T-cell (primary cell): ENCODE measurements at regions not wholly inside any gene's neighbourhood (a gene's known extent, or its start where the extent isn't known, plus 50 kb on each side); places are given as distances from the start of the nearest gene placed in this dataset.
"Not testable (repeated sequence)": the region's sequence is repeated elsewhere in the genome, so short reads cannot be mapped to it uniquely, and the experiment has no call there.

Experiments
- ATAC-seq, 4 experiments: fragments of 200-7000 bp in 3 of 4; fragments of 150-1000 bp in 1 of 4; cut with Tn5 transposase; replicated peaks in 1 of 4; 1 replicate in 3 of 4; 2 replicates in 1 of 4; pipeline ENCODE4 v1.10.0; 2021; ENCODE audit warnings: moderate library complexity in 3 of 4, mild to moderate bottlenecking in 2 of 4, moderate number of reproducible peaks in 1 of 4
- CTCF ChIA-PET, 2 donors: fragments of 300-600 bp; sonication (Branson Sonifier 250); formaldehyde crosslinking; loops; one replicate each; lab custom pipeline; 2022; ENCODE audit warnings: antibody characterized with exemption in 2 of 2; lab: Charles Lee
- POLR2A ChIA-PET, 2 donors: fragments of 300-600 bp; sonication (Branson Sonifier 250); formaldehyde crosslinking; loops; one replicate each; lab custom pipeline; 2022; ENCODE audit warnings: antibody characterized with exemption in 2 of 2; lab: Charles Lee
- DNase-seq, 35 experiments: peaks; one replicate each; pipeline versions ENCODE4 v3.0.0 to v3.0.0-alpha.2; 2013 to 2023
- H3K27ac ChIP-seq: one replicate; pipeline ENCODE4 v1.5.1; 2013; ENCODE audit warnings: low read length
- H3K27me3 ChIP-seq, 2 experiments: replicated peaks in 1 of 2; 1 replicate in 1 of 2; 2 replicates in 1 of 2; pipeline versions ENCODE4 v1.6.1 to v1.7.0; 2013; ENCODE audit warnings: low read length in 1 of 2, mixed read lengths in 1 of 2; ENCODE audit not compliant: control insufficient read depth in 2 of 2, insufficient read depth in 2 of 2; ENCODE audit errors: extremely low read depth in 1 of 2
- H3K36me3 ChIP-seq, 2 donors: 1 replicate in 1 of 2; 2 replicates in 1 of 2; pipeline versions ENCODE4 v1.6.1 to v1.7.0; 2013; ENCODE audit warnings: low read length in 1 of 2; ENCODE audit not compliant: control insufficient read depth in 2 of 2, insufficient read depth in 1 of 2; ENCODE audit errors: extremely low read depth in 1 of 2
- H3K4me1 ChIP-seq, 2 experiments: 1 replicate in 1 of 2; 2 replicates in 1 of 2; pipeline versions ENCODE4 v1.6.1 to v1.7.0; 2013; ENCODE audit warnings: low read length in 2 of 2, mixed read lengths in 1 of 2; ENCODE audit not compliant: insufficient read depth in 2 of 2, control insufficient read depth in 1 of 2; ENCODE audit errors: extremely low read depth in 1 of 2
- H3K4me3 ChIP-seq, 2 donors: 1 replicate in 1 of 2; 2 replicates in 1 of 2; pipeline versions ENCODE4 v1.5.1 to v1.7.0; 2013; ENCODE audit warnings: mild to moderate bottlenecking in 2 of 2, low read length in 1 of 2, moderate library complexity in 1 of 2; ENCODE audit not compliant: control insufficient read depth in 1 of 2; ENCODE audit errors: extremely low read depth in 1 of 2
- H3K9me3 ChIP-seq: 2 replicates; pipeline ENCODE4 v1.7.0; 2013
- H3K27ac Mint-ChIP-seq, 2 donors: one replicate each; pipeline ENCODE4 v1.8.0; 2020 to 2021; ENCODE audit warnings: mild to moderate bottlenecking in 2 of 2, mixed read lengths in 2 of 2
- H3K27me3 Mint-ChIP-seq, 2 donors: one replicate each; pipeline ENCODE4 v1.8.0; 2021 to 2022; ENCODE audit warnings: mixed read lengths in 2 of 2
- H3K36me3 Mint-ChIP-seq: one replicate; pipeline ENCODE4 v1.8.0; 2021; ENCODE audit warnings: mixed read lengths
- H3K4me1 Mint-ChIP-seq, 3 donors: one replicate each; pipeline ENCODE4 v1.8.0; 2020 to 2022; ENCODE audit warnings: mixed read lengths in 3 of 3, mild to moderate bottlenecking in 1 of 3
- H3K4me3 Mint-ChIP-seq, 3 donors: one replicate each; pipeline ENCODE4 v1.8.0; 2020 to 2022; ENCODE audit warnings: mild to moderate bottlenecking in 3 of 3, mixed read lengths in 3 of 3, moderate library complexity in 3 of 3
- H3K9me3 Mint-ChIP-seq, 3 donors: one replicate each; pipeline ENCODE4 v1.8.0; 2020 to 2022; ENCODE audit warnings: mixed read lengths in 3 of 3
- WGBS: methylation state at CpG from one replicate; pipeline ENCODE4 v1.1.5; 2013; ENCODE audit warnings: missing lambda C conversion rate; ENCODE audit not compliant: insufficient coverage; 5-methylcytosine and 5-hydroxymethylcytosine counted together

DNA sequence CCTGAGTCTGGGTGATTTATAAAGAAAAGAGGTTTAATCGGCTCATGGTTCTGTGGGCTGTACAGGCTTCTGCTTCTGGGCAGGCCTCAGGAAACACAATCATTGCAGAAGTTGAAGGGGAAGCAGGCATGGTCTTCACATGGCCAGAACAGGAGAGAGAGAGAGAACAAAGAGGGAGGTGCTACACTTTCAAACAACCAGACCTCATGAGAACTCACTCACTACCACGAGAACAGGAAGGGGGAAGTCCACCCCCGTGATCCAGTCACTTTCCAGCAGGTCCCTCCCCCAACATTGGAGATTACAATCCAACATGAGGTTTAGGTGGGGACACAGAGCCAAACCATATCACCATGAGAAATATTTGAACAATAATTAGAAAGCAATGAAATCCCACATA lies 222.9 kb downstream of the FAM72C start:
- H3K27ac Mint-ChIP-seq: no peak overlapping the region
- no peak for DNase-seq
- Histone ChIP-seq H3K9me3 (no peaks in the 10 kb centered on the region), H3K27ac (no peak overlapping the region), H3K36me3 (no peaks in the 10 kb centered on the region), H3K27me3 (no peaks in the 10 kb centered on the region), H3K4me1 (no peaks in the 10 kb centered on the region), H3K4me3 (no peak overlapping the region)
- ChIA-PET POLR2A (no interaction called here), CTCF (no interaction called here)
- no CpG with 5 or more reads among the region's 3 CpGs for WGBS
- H3K27me3 Mint-ChIP-seq: no peaks in the 10 kb centered on the region
- no peak for ATAC-seq
- H3K4me3 Mint-ChIP-seq: no peak overlapping the region
- H3K4me1 Mint-ChIP-seq: peaks cover 0 to 6% (median 4%) of the 10 kb centered on the region in 3 donors
- H3K9me3 Mint-ChIP-seq: peaks cover 0 to 8% (median 3%) of the 10 kb centered on the region in 3 donors
- peaks cover 8% of the 10 kb centered on the region for H3K36me3 Mint-ChIP-seq

DNA sequence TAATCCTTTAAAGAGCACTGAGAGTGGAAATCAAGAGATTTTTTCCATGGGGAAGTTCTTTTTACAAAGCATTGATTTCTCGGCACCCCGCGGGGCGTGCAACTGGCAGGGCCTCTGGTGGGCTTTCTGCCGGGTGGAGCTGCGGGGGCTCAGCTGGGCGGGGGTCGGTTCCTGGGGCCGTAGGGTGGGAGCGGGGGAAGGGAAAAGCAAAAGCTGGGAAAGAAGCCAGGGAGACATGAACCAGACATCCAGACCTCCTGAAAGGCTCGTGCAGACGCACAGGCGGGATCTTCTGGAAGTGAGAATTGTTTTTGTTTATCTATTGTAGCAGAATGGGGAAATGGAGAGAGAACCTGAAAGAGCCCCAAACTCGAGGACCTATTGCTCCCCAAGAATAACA lies 235.2 kb downstream of the FAM72C start:
- no peak overlapping the region for H3K4me3 Mint-ChIP-seq
- Histone ChIP-seq H3K4me1 (no peaks in the 10 kb centered on the region), H3K9me3 (no peaks in the 10 kb centered on the region), H3K27me3 (peaks cover 2 to 18% of the 10 kb centered on the region in 2 experiments), H3K4me3 (no peak overlapping the region), H3K36me3 (no peaks in the 10 kb centered on the region), H3K27ac (no peak overlapping the region)
- H3K4me1 Mint-ChIP-seq: no peaks in the 10 kb centered on the region
- CTCF ChIA-PET: no interaction called here
- H3K9me3 Mint-ChIP-seq: no peaks in the 10 kb centered on the region
- 25% methylated on average over 8 of the region's 14 CpGs for WGBS
- DNase-seq: no peak
- POLR2A ChIA-PET: no interaction called here
- ATAC-seq: no peak
- H3K36me3 Mint-ChIP-seq: no peaks in the 10 kb centered on the region
- no peak overlapping the region for H3K27ac Mint-ChIP-seq
- peaks cover 0 to 48% of the 10 kb centered on the region in 2 donors for H3K27me3 Mint-ChIP-seq

DNA sequence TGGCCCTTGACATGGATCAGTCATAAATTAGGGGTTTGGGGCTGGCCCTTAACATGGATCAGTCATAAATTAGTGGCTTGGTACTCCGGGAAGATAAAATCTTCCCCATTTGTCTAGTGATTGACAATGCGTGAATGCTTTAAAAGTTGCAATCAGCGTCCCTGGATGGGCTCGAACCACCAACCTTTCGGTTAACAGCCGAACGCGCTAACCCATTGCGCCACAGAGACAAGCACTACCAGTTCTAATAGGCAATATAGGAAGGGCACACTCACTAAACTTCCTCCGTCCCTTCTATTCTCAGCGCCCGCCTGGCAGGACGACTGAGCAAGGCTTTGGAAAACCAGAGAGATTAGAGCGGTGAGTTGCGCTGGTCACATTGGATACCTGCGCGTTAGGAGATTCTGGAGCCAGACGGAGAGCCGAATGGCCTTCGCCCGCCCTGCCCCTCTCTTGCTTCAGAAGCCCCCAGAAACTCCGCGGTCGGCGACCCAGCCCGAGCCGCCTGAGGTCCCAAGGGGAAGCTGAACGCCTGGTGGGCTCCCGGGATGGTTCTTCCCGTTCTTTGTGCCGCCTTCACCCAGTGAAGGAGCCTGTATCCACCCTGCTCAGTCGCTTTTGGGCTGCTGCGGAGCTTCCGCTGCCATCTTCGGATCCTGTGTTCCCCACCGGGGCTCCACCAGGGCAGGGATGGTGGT lies 235.9 kb downstream of the FAM72C start:
- Mint-ChIP-seq H3K27me3 (peaks cover 0 to 54% of the 10 kb centered on the region in 2 donors), H3K4me3 (no peak overlapping the region), H3K9me3 (peaks cover 0 to 3% (median 0%) of the 10 kb centered on the region in 3 donors), H3K4me1 (no peaks in the 10 kb centered on the region), H3K27ac (no peak overlapping the region), H3K36me3 (no peaks in the 10 kb centered on the region)
- H3K9me3 ChIP-seq: no peaks in the 10 kb centered on the region
- H3K4me1 ChIP-seq: no peaks in the 10 kb centered on the region
- 10% methylated on average over 34 of the region's 36 CpGs for WGBS
- peak in 1 of 35 experiments; percentile 8 for DNase-seq
- H3K36me3 ChIP-seq: no peaks in the 10 kb centered on the region
- ATAC-seq: no peak
- POLR2A ChIA-PET: no interaction called here
- no peak overlapping the region for H3K4me3 ChIP-seq
- CTCF ChIA-PET: no interaction called here
- H3K27ac ChIP-seq: no peak overlapping the region
- H3K27me3 ChIP-seq: peaks cover 2 to 18% of the 10 kb centered on the region in 2 experiments

DNA sequence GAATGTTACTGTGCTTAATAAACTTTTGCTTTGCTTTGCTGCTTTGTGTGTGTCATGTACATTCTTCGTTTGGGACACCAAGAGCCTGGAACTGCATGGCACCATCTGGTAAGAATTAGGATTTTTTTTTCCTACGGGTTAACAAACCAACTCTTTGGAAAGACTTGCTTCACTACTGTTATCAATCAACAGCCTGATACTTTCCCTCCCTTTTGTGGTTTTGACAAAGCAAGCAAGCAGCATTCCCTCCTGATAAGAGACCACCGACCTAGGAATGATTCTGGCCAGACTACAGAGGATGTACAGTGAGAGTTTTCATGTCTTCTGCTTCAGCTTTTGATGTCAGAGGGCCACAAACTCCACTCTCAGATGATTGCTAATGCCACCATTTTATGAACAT lies 237.5 kb downstream of the FAM72C start:
- H3K4me3 Mint-ChIP-seq, H3K4me1 ChIP-seq, H3K9me3 Mint-ChIP-seq, H3K27ac ChIP-seq, POLR2A ChIA-PET, H3K36me3 ChIP-seq, DNase-seq, ATAC-seq, H3K4me1 Mint-ChIP-seq, H3K9me3 ChIP-seq, H3K27ac Mint-ChIP-seq, CTCF ChIA-PET, H3K36me3 Mint-ChIP-seq, H3K4me3 ChIP-seq: not testable (repeated sequence)
- H3K27me3 ChIP-seq: peaks cover 2 to 18% of the 10 kb centered on the region in 2 experiments
- peaks cover 0 to 58% of the 10 kb centered on the region in 2 donors for H3K27me3 Mint-ChIP-seq
- WGBS: no CpG with 5 or more reads among the region's 3 CpGs

DNA sequence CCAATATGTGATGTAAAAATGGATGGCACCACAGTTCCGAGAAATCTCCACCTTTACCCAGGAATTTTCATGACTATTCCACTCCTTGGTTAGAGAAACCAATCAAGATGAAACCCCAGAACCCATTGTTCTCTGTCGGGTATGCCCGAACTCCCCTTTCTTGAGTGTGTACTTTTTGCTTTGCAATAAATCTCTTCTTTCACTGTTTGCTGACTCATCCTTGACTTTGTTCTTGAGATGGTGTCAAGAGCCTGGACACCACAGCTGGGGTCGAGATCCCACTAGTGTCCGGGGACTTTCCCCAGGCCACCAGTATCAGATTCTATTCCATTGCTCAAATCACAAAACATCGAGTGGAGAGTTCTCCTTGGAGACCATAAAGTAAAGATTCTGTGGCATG lies 240.9 kb downstream of the FAM72C start:
- POLR2A ChIA-PET: not testable (repeated sequence)

DNA sequence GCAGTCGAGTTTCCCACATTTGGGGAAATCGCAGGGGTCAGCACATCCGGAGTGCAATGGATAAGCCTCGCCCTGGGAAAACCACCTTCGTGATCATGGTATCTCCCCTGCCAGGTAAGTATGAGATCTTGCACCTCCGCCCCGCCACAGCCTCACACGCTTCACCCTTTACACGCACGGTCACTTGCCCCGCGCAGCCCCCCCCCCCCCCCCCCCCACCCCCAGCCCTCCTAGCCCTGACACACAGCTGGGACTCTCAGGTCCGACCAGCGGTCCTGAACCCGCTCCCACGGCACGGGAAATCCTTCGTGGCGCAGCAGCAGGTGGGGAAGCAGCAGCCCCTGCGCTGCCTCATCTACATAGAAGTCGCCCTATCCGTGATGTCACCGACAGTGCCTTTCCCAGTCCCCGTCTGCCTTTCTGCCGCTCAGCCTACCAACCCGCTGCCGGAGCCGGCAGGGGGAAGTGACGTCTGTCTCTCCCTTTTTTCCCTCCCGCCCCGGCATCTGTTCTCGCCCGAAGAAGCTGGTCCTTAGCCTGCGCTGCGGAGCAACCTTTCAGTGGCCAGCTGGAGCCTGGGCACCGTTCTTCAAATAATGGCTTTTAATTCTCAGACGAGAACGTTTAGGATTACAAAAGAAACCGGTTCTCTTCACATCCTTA lies 242.2 kb downstream of the FAM72C start:
- H3K9me3 Mint-ChIP-seq, H3K36me3 Mint-ChIP-seq, CTCF ChIA-PET, H3K4me3 ChIP-seq, H3K4me1 ChIP-seq, H3K36me3 ChIP-seq, H3K4me1 Mint-ChIP-seq, H3K9me3 ChIP-seq, H3K4me3 Mint-ChIP-seq, H3K27me3 ChIP-seq, H3K27ac Mint-ChIP-seq: not testable (repeated sequence)
- WGBS: no CpG with 5 or more reads among the region's 39 CpGs
- POLR2A ChIA-PET: interaction anchor here in 1 of 2 donors (0.6 kb wide), 1 partner anchor 834 kb away, joined by 3 read pairs; no protein-coding TSS in a partner anchor
- peaks cover 0 to 45% of the 10 kb centered on the region in 2 donors for H3K27me3 Mint-ChIP-seq
- DNase-seq: peak in 20 of 35 experiments; percentile 0 to 43 (median 17)
- ATAC-seq: peak; percentile 76 to 79 (median 76)
- peak overlapping the region; percentile 53 for H3K27ac ChIP-seq

More for the DNA sequence above, 240.9 kb downstream of the FAM72C start:
- H3K9me3 ChIP-seq, H3K9me3 Mint-ChIP-seq, H3K27ac Mint-ChIP-seq, H3K27ac ChIP-seq, H3K4me1 Mint-ChIP-seq, ATAC-seq, H3K4me3 Mint-ChIP-seq, DNase-seq, H3K4me3 ChIP-seq, H3K27me3 ChIP-seq, H3K36me3 Mint-ChIP-seq, CTCF ChIA-PET, H3K36me3 ChIP-seq, H3K4me1 ChIP-seq: not testable (repeated sequence)
- peaks cover 0 to 55% of the 10 kb centered on the region in 2 donors for H3K27me3 Mint-ChIP-seq
- no CpG with 5 or more reads among the region's 6 CpGs for WGBS
